Suprapubic skin (tissue), 4 donors: ENCODE measurements at regions not wholly inside any gene's neighbourhood (a gene's known extent, or its start where the extent isn't known, plus 50 kb on each side); places are given as distances from the start of the nearest gene placed in this dataset.

ENCODE experiments used
- CTCF ChIP-seq, 2 donors: fragments of 200-600 bp in 1 of 2; fragments of 450-650 bp in 1 of 2; sonication (generic) in 1 of 2; IDR thresholded peaks; one replicate each; pipeline ENCODE4 v1.5.1; 2016 to 2019; ENCODE audit warnings: antibody characterized with exemption in 2 of 2, mild to moderate bottlenecking in 1 of 2, moderate library complexity in 1 of 2
- EP300 ChIP-seq: sonication (generic); formaldehyde crosslinking; IDR thresholded peaks from one replicate; pipeline ENCODE4 v1.6.1; 2017; ENCODE audit warnings: antibody characterized with exemption
- POLR2A ChIP-seq, 2 donors: fragments of 450-650 bp; IDR thresholded peaks; one replicate each; pipeline ENCODE4 v1.6.1; 2017; ENCODE audit warnings: antibody characterized with exemption in 2 of 2, mild to moderate bottlenecking in 2 of 2, moderate library complexity in 2 of 2
- POLR2AphosphoS5 ChIP-seq, 3 donors: sonication (generic); formaldehyde crosslinking; IDR thresholded peaks; one replicate each; pipeline ENCODE4 v1.6.1; 2017; ENCODE audit warnings: antibody characterized with exemption in 3 of 3

- TF ChIP-seq EP300 = no peak
- no peak for TF ChIP-seq CTCF (IDR thresholded peaks at IDR 0.05)
- no peak for TF ChIP-seq POLR2A (IDR thresholded peaks at IDR 0.05)
- no peak for TF ChIP-seq POLR2AphosphoS5 (IDR thresholded peaks at IDR 0.05)
These were observed 278.4 kb downstream of the RPLP1 start for GRCh38 chr15:69731081-69731330.
